GM18520 (cell line): ENCODE measurements at regions not wholly inside any gene's neighbourhood (a gene's known extent, or its start where the extent isn't known, plus 50 kb on each side); places are given as distances from the start of the nearest gene placed in this dataset.

Source experiments
- ATAC-seq: cut with Tn5 transposase; IDR thresholded peaks from one replicate; pipeline ENCODE4 v1.9.1; 2021; ENCODE audit not compliant: unreplicated experiment

- no peak for ATAC-seq
Observed at GRCh38 chr2:81550277-81550676, 1245.7 kb upstream of the LRRTM1 start.

- no peak for ATAC-seq
Observed at GRCh38 chr2:81549646-81550045, 1245.1 kb upstream of the LRRTM1 start.

- ATAC-seq, result no peak
Observed at GRCh38 chr2:81545626-81546025, 1241.1 kb upstream of the LRRTM1 start.

- ATAC-seq, result no peak
Observed at GRCh38 chr2:81542119-81542518, 1237.6 kb upstream of the LRRTM1 start.

- no peak for ATAC-seq
Observed at GRCh38 chr2:81529944-81530343, 1225.4 kb upstream of the LRRTM1 start.

GRCh38 chr2:81528852-81529480 lies 1224.4 kb upstream of the LRRTM1 start:
- ATAC-seq, result no peak

GRCh38 chr2:81523344-81523743 lies 1218.8 kb upstream of the LRRTM1 start:
- no peak for ATAC-seq

GRCh38 chr2:81513328-81513727 lies 1208.8 kb upstream of the LRRTM1 start:
- no peak for ATAC-seq

- ATAC-seq, result no peak
Observed at GRCh38 chr2:81505586-81505985, 1201.0 kb upstream of the LRRTM1 start.

- ATAC-seq, result no peak
Observed at GRCh38 chr2:81495556-81495955, 1191.0 kb upstream of the LRRTM1 start.

GRCh38 chr2:81483254-81483653 lies 1178.7 kb upstream of the LRRTM1 start:
- no peak for ATAC-seq

GRCh38 chr2:81481994-81482368 lies 1177.4 kb upstream of the LRRTM1 start:
- ATAC-seq, result no peak

- no peak for ATAC-seq
Observed at GRCh38 chr2:81481242-81481993, 1176.9 kb upstream of the LRRTM1 start.

GRCh38 chr2:81467096-81467495 lies 1162.5 kb upstream of the LRRTM1 start:
- no peak for ATAC-seq

- ATAC-seq, result no peak
Observed at GRCh38 chr2:81462420-81462819, 1157.9 kb upstream of the LRRTM1 start.

GRCh38 chr2:81445176-81445575 lies 1140.6 kb upstream of the LRRTM1 start:
- no peak for ATAC-seq

GRCh38 chr2:81437456-81438000 lies 1133.0 kb upstream of the LRRTM1 start:
- ATAC-seq, result no peak

- ATAC-seq, result no peak
Observed at GRCh38 chr2:81436256-81436655, 1131.7 kb upstream of the LRRTM1 start.

- no peak for ATAC-seq
Observed at GRCh38 chr2:81412681-81413080, 1108.1 kb upstream of the LRRTM1 start.

- no peak for ATAC-seq
Observed at GRCh38 chr2:81403508-81403907, 1099.0 kb upstream of the LRRTM1 start.

GRCh38 chr2:81396417-81397019 lies 1092.0 kb upstream of the LRRTM1 start:
- no peak for ATAC-seq

- ATAC-seq, result no peak
Observed at GRCh38 chr2:81395746-81396145, 1091.2 kb upstream of the LRRTM1 start.
